BJ (cell line): ENCODE measurements at regions not wholly inside any gene's neighbourhood (a gene's known extent, or its start where the extent isn't known, plus 50 kb on each side); places are given as distances from the start of the nearest gene placed in this dataset.

Experiments used
- CTCF ChIA-PET: fragments of 350-600 bp; formaldehyde crosslinking; extraction: SDS; loops from one replicate; lab custom pipeline; 2021; ENCODE audit warnings: antibody characterized with exemption, inconsistent platforms; lab: Yijun Ruan, JAX
- POLR2A ChIA-PET: fragments of 300-600 bp; sonication (Branson Sonifier 250); formaldehyde crosslinking; extraction: SDS; loops from one replicate; lab custom pipeline; 2021; ENCODE audit warnings: antibody characterized with exemption; lab: Charles Lee
- DNase-seq: peaks from one replicate; pipeline ENCODE4 v3.0.0-alpha.2; 2011; ENCODE audit warnings: low read depth
- H3K27me3 ChIP-seq: 2 replicates; pipeline ENCODE4 v1.6.0; 2011; ENCODE audit warnings: low read length; ENCODE audit not compliant: control insufficient read depth, insufficient read depth
- H3K36me3 ChIP-seq: 2 replicates; pipeline ENCODE4 v1.5.1; 2011; ENCODE audit warnings: low read length; ENCODE audit not compliant: control insufficient read depth, insufficient read depth
- H3K4me3 ChIP-seq: 2 replicates; pipeline ENCODE4 v1.5.1; 2011; ENCODE audit warnings: low read depth, mild to moderate bottlenecking, control low read depth, low read length
- CTCF ChIP-seq: IDR thresholded peaks from 2 replicates; pipeline ENCODE4 v1.5.1; 2011; ENCODE audit warnings: low read depth, mild to moderate bottlenecking, control low read depth, inconsistent platforms, low read length, moderate library complexity; ENCODE audit not compliant: insufficient read depth

- DNase-seq: no peak
- H3K36me3 ChIP-seq: no peaks in the 10 kb centered on the region
- TF ChIP-seq CTCF: no peak
- H3K27me3 ChIP-seq: no peaks in the 10 kb centered on the region
- CTCF ChIA-PET: no interaction called here
- POLR2A ChIA-PET: no interaction called here
- H3K4me3 ChIP-seq: no peak overlapping the region
Measured at GRCh38 chr14:38063711-38064320, 143.9 kb upstream of the SSTR1 start.

- TF ChIP-seq CTCF: no peak
- Histone ChIP-seq H3K36me3 (no peaks in the 10 kb centered on the region), H3K27me3 (no peaks in the 10 kb centered on the region), H3K4me3 (no peak overlapping the region)
- CTCF ChIA-PET: no interaction called here
- DNase-seq: no peak
- POLR2A ChIA-PET: no interaction called here
Measured at GRCh38 chr14:38065106-38065762, 142.5 kb upstream of the SSTR1 start.

- DNase-seq: no peak
- no peak for TF ChIP-seq CTCF
- H3K4me3 ChIP-seq: no peak overlapping the region
- H3K36me3 ChIP-seq: no peaks in the 10 kb centered on the region
- H3K27me3 ChIP-seq: no peaks in the 10 kb centered on the region
- ChIA-PET CTCF (no interaction called here), POLR2A (no interaction called here)
Measured at GRCh38 chr14:38070061-38070588, 137.6 kb upstream of the SSTR1 start.

- peak; percentile 31 for DNase-seq
- ChIA-PET POLR2A (no interaction called here), CTCF (no interaction called here)
- Histone ChIP-seq H3K27me3 (no peaks in the 10 kb centered on the region), H3K4me3 (no peak overlapping the region), H3K36me3 (no peaks in the 10 kb centered on the region)
- no peak for TF ChIP-seq CTCF
Measured at GRCh38 chr14:38073641-38074040, 134.1 kb upstream of the SSTR1 start.

GRCh38 chr14:38074081-38074480 is 133.6 kb upstream of the SSTR1 start:
- ChIA-PET POLR2A (no interaction called here), CTCF (no interaction called here)
- no peak for DNase-seq
- Histone ChIP-seq H3K36me3 (no peaks in the 10 kb centered on the region), H3K4me3 (no peak overlapping the region), H3K27me3 (no peaks in the 10 kb centered on the region)
- no peak for TF ChIP-seq CTCF
